Endothelial cell of umbilical vein (primary cell): ENCODE measurements at regions not wholly inside any gene's neighbourhood (a gene's known extent, or its start where the extent isn't known, plus 50 kb on each side); places are given as distances from the start of the nearest gene placed in this dataset.

Source experiments
- BruUV-seq: library from RNA; stranded (reverse); fragments of 400-500 nt; replicated peaks from 2 replicates; lab custom pipeline; 2021; lab: Mats Ljungman, UMichigan
- CTCF ChIA-PET: fragments of 300-600, 350-600 bp; sonication (Branson Sonifier 250); formaldehyde crosslinking; loops from one replicate; lab custom pipeline; 2021; ENCODE audit warnings: antibody characterized with exemption, inconsistent platforms; lab: Charles Lee
- POLR2A ChIA-PET: fragments of 300-600, 350-600 bp; sonication (Branson Sonifier 250); formaldehyde crosslinking; loops from one replicate; lab custom pipeline; 2021; ENCODE audit warnings: antibody characterized with exemption, inconsistent platforms; lab: Charles Lee
- DNase-seq: peaks from one replicate; pipeline ENCODE4 v3.0.0-alpha.2; 2011; ENCODE audit warnings: low read depth, low spot score
- FAIRE-seq: peaks from 2 replicates; lab custom pipeline; 2011; peaks lifted over from hg19 to GRCh38; lab: Jason Lieb, UNC
- H2AFZ ChIP-seq: 2 replicates; pipeline ENCODE4 v1.6.0; 2012; ENCODE audit warnings: low read depth, low read length, control low read depth, inconsistent platforms
- H3K27ac ChIP-seq: 2 replicates; pipeline ENCODE4 v1.5.1; 2011; ENCODE audit warnings: low read depth, mild to moderate bottlenecking, control low read depth, low read length, moderate library complexity; ENCODE audit not compliant: insufficient read depth
- H3K27me3 ChIP-seq, 2 experiments: 2 replicates each; pipeline versions ENCODE4 v1.6.0 to v1.6.1; 2011; ENCODE audit warnings: low read length in 2 of 2, mixed read lengths in 1 of 2; ENCODE audit not compliant: control insufficient read depth in 2 of 2, insufficient read depth in 2 of 2
- H3K36me3 ChIP-seq, 2 experiments: 2 replicates in 1 of 2; 3 replicates in 1 of 2; pipeline ENCODE4 v1.5.1; 2011; ENCODE audit warnings: low read length in 2 of 2, mild to moderate bottlenecking in 1 of 2, moderate library complexity in 1 of 2; ENCODE audit not compliant: control insufficient read depth in 2 of 2, insufficient read depth in 2 of 2; ENCODE audit errors: extremely low read depth in 1 of 2
- H3K4me1 ChIP-seq: 3 replicates; pipeline ENCODE4 v1.5.1; 2011; ENCODE audit warnings: mild to moderate bottlenecking, low read length; ENCODE audit not compliant: control insufficient read depth, insufficient read depth; ENCODE audit errors: extremely low read depth
- H3K4me2 ChIP-seq: 2 replicates; pipeline ENCODE4 v1.6.1; 2011; ENCODE audit warnings: low read length, control low read depth, mixed read lengths; ENCODE audit not compliant: insufficient read depth
- H3K4me3 ChIP-seq, 3 experiments: fragments of 200-600 bp in 1 of 3; sonication (generic), shearing (Covaris generic) in 1 of 3; replicated peaks in 1 of 3; 2 replicates each; pipeline ENCODE4 v1.5.1; 2011 to 2016; ENCODE audit warnings: control low read depth in 3 of 3, low read length in 3 of 3, mild to moderate bottlenecking in 2 of 3, inconsistent platforms in 1 of 3, low read depth in 1 of 3, moderate library complexity in 1 of 3; ENCODE audit not compliant: insufficient read depth in 1 of 3
- H3K79me2 ChIP-seq: 2 replicates; pipeline ENCODE4 v1.6.0; 2012; ENCODE audit warnings: low read length, inconsistent platforms; ENCODE audit not compliant: control insufficient read depth, insufficient read depth
- H3K9ac ChIP-seq: replicated peaks from 2 replicates; pipeline ENCODE3; 2011; ENCODE audit warnings: low read length, control low read depth; ENCODE audit not compliant: insufficient read depth; ENCODE audit errors: extremely low read depth
- H3K9me1 ChIP-seq: replicated peaks from 3 replicates; pipeline ENCODE4 v1.6.0; 2011; ENCODE audit warnings: mild to moderate bottlenecking, low read length; ENCODE audit not compliant: control insufficient read depth, insufficient read depth; ENCODE audit errors: extremely low read depth
- H3K9me3 ChIP-seq: replicated peaks from 2 replicates; pipeline ENCODE4 v1.5.1; 2012; ENCODE audit warnings: low read length, inconsistent platforms; ENCODE audit not compliant: control insufficient read depth, insufficient read depth
- H4K20me1 ChIP-seq: replicated peaks from 2 replicates; pipeline ENCODE3; 2011; ENCODE audit warnings: mild to moderate bottlenecking, low read length; ENCODE audit not compliant: control insufficient read depth, insufficient read depth; ENCODE audit errors: extremely low read depth
- EZH2 ChIP-seq: IDR thresholded peaks from 2 replicates; pipeline ENCODE4 v1.6.1; 2012; ENCODE audit warnings: borderline replicate concordance, low read depth, mild to moderate bottlenecking, moderate library complexity, low read length, inconsistent platforms; ENCODE audit not compliant: severe bottlenecking
- FOS ChIP-seq: IDR thresholded peaks from 2 replicates; pipeline ENCODE4 v1.6.1; 2011; ENCODE audit warnings: mild to moderate bottlenecking, low read length, moderate library complexity, borderline replicate concordance; ENCODE audit not compliant: insufficient read depth
- GATA2 ChIP-seq: IDR thresholded peaks from 2 replicates; pipeline ENCODE4 v1.7.0; 2011; ENCODE audit warnings: low read depth, mild to moderate bottlenecking, moderate library complexity, mixed read lengths, low read length; ENCODE audit not compliant: insufficient read length, insufficient read depth
- JUN ChIP-seq: IDR thresholded peaks from 2 replicates; pipeline ENCODE4 v1.6.1; 2011; ENCODE audit warnings: borderline replicate concordance, low read depth; ENCODE audit not compliant: insufficient read length, insufficient read depth
- MYC ChIP-seq: IDR thresholded peaks from one replicate; pipeline ENCODE4 v1.6.1; 2011; ENCODE audit warnings: mild to moderate bottlenecking, low read depth, low read length
- POLR2A ChIP-seq: IDR thresholded peaks from 2 replicates; pipeline ENCODE4 v1.6.1; 2012; ENCODE audit warnings: low read depth, mild to moderate bottlenecking, control low read depth, low read length
- POLR2AphosphoS5 ChIP-seq: IDR thresholded peaks from 2 replicates; pipeline ENCODE4 v1.6.1; 2012; ENCODE audit warnings: low read depth, mild to moderate bottlenecking, control low read depth, low read length, moderate library complexity; ENCODE audit not compliant: insufficient read depth
- dilution Hi-C: fragments of 300-500 bp; cut with MboI; formaldehyde crosslinking; loops from one replicate; pipeline ENCODE4 v1.15.0; 2019; ENCODE audit warnings: low sequenced_read_pairs; ENCODE audit not compliant: extremely low pct_ligation_motif_present
- intact Hi-C: fragments of 100-400 bp; cut with micrococcal nuclease; formaldehyde crosslinking; loops from one replicate; pipeline ENCODE4 v1.10.0; 2022
- TF ChIP-seq, protein P1 (sequence below), 2 donors: IDR thresholded peaks; 1 replicate in 1 of 2; 2 replicates in 1 of 2; pipeline ENCODE4 v1.5.1; 2011; ENCODE audit warnings: low read length in 2 of 2, mild to moderate bottlenecking in 2 of 2, moderate library complexity in 2 of 2, control low read depth in 1 of 2, inconsistent platforms in 1 of 2, low read depth in 1 of 2; ENCODE audit not compliant: insufficient read depth in 1 of 2; ENCODE audit errors: extremely low read depth in 1 of 2
- TF ChIP-seq, protein P2 (sequence below): IDR thresholded peaks from 2 replicates; pipeline ENCODE4 v1.6.1; 2011; ENCODE audit not compliant: insufficient read depth, insufficient read length

- no peak overlapping the region for H3K4me2 ChIP-seq
- H3K79me2 ChIP-seq: no peaks in the 10 kb centered on the region
- no peaks in the 10 kb centered on the region for H4K20me1 ChIP-seq
- H3K36me3 ChIP-seq: no peaks in the 10 kb centered on the region
- H3K9me3 ChIP-seq: no peaks in the 10 kb centered on the region
- no peak overlapping the region for H3K4me3 ChIP-seq
- intact Hi-C loops (no loop called here), dilution Hi-C loops (no loop called here)
- H3K4me1 ChIP-seq: no peaks in the 10 kb centered on the region
- TF ChIP-seq JUN (no peak), FOS (no peak), EZH2 (no peak), MYC (no peak), POLR2A (no peak), GATA2 (no peak), POLR2AphosphoS5 (no peak)
- TF ChIP-seq, protein P1, sequence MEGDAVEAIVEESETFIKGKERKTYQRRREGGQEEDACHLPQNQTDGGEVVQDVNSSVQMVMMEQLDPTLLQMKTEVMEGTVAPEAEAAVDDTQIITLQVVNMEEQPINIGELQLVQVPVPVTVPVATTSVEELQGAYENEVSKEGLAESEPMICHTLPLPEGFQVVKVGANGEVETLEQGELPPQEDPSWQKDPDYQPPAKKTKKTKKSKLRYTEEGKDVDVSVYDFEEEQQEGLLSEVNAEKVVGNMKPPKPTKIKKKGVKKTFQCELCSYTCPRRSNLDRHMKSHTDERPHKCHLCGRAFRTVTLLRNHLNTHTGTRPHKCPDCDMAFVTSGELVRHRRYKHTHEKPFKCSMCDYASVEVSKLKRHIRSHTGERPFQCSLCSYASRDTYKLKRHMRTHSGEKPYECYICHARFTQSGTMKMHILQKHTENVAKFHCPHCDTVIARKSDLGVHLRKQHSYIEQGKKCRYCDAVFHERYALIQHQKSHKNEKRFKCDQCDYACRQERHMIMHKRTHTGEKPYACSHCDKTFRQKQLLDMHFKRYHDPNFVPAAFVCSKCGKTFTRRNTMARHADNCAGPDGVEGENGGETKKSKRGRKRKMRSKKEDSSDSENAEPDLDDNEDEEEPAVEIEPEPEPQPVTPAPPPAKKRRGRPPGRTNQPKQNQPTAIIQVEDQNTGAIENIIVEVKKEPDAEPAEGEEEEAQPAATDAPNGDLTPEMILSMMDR (IDR thresholded peaks at IDR 0.05; ENCODE audit: extremely low read depth in 1 of 2, insufficient read depth in 1 of 2, low read depth in 1 of 2, low read length in 2 of 2): no peak
- TF ChIP-seq, protein P2, sequence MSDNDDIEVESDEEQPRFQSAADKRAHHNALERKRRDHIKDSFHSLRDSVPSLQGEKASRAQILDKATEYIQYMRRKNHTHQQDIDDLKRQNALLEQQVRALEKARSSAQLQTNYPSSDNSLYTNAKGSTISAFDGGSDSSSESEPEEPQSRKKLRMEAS: no peak
- DNase-seq (no peak), FAIRE-seq (no peak)
- BruUV-seq: no TSS peak
- ChIA-PET POLR2A (no interaction called here), CTCF (no interaction called here)
- H3K9ac ChIP-seq: no peak overlapping the region
- no peak overlapping the region for H2AFZ ChIP-seq
- no peaks in the 10 kb centered on the region for H3K27me3 ChIP-seq
- H3K9me1 ChIP-seq: no peaks in the 10 kb centered on the region
- no peak overlapping the region for H3K27ac ChIP-seq
These were observed 580.5 kb upstream of the CXADR start for GRCh38 chr21:16932314-16932713.
